Nephron progenitor cell (in vitro differentiated cells): ENCODE measurements at regions not wholly inside any gene's neighbourhood (a gene's known extent, or its start where the extent isn't known, plus 50 kb on each side); places are given as distances from the start of the nearest gene placed in this dataset.
"Not testable (repeated sequence)": the region's sequence is repeated elsewhere in the genome, so short reads cannot be mapped to it uniquely, and the experiment has no call there.

Experiments used
- DNase-seq: peaks from one replicate; pipeline ENCODE4 v3.0.0; 2021
- H3K27ac Mint-ChIP-seq: 2 replicates; pipeline ENCODE4 v1.8.0; 2021; ENCODE audit warnings: mild to moderate bottlenecking, moderate library complexity, mixed read lengths
- H3K27me3 Mint-ChIP-seq: 2 replicates; pipeline ENCODE4 v1.8.0; 2021; ENCODE audit warnings: mild to moderate bottlenecking, low read depth, mixed read lengths; ENCODE audit not compliant: poor library complexity
- H3K36me3 Mint-ChIP-seq: 2 replicates; pipeline ENCODE4 v1.8.0; 2021; ENCODE audit warnings: low read depth, mixed read lengths
- H3K4me1 Mint-ChIP-seq: 2 replicates; pipeline ENCODE4 v1.8.0; 2021; ENCODE audit warnings: mixed read lengths
- H3K4me3 Mint-ChIP-seq: 2 replicates; pipeline ENCODE4 v1.8.0; 2021; ENCODE audit warnings: mild to moderate bottlenecking, moderate library complexity, mixed read lengths
- H3K9me3 Mint-ChIP-seq: 2 replicates; pipeline ENCODE4 v1.8.0; 2021; ENCODE audit warnings: mild to moderate bottlenecking, moderate library complexity, mixed read lengths
- TF ChIP-seq, protein P1 (sequence below): fragments of 200-600 bp; sonication (generic); IDR thresholded peaks from 2 replicates; pipeline ENCODE4 v1.5.0; 2021; ENCODE audit warnings: antibody characterized with exemption

DNA sequence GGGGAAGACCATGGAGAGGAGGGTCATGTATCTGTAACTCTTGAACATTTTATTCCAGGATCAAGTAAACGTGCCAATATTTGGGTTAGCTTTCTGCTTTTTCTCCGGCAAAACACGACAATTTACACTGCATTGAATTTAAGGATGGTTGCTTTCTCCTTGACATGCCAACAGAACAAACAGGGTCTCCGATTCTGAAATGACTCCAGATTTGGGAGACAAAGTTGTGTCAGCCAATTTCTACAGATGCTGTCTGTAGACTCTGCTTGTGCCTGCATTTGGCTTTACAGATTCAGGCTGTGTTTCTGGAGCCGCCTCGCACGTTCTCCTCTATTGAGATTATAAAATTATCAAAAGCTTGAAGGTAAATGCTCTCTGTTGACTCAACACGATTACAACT, 207.0 kb downstream of the ASMT start:
- H3K27me3 Mint-ChIP-seq, result peaks cover 13% of the 10 kb centered on the region
- H3K9me3 Mint-ChIP-seq, result peaks cover 54% of the 10 kb centered on the region
- peak overlapping the region; percentile 61 for H3K27ac Mint-ChIP-seq
- peaks cover 31% of the 10 kb centered on the region for H3K36me3 Mint-ChIP-seq
- H3K4me1 Mint-ChIP-seq, result peaks cover 20% of the 10 kb centered on the region
- TF ChIP-seq, protein P1, sequence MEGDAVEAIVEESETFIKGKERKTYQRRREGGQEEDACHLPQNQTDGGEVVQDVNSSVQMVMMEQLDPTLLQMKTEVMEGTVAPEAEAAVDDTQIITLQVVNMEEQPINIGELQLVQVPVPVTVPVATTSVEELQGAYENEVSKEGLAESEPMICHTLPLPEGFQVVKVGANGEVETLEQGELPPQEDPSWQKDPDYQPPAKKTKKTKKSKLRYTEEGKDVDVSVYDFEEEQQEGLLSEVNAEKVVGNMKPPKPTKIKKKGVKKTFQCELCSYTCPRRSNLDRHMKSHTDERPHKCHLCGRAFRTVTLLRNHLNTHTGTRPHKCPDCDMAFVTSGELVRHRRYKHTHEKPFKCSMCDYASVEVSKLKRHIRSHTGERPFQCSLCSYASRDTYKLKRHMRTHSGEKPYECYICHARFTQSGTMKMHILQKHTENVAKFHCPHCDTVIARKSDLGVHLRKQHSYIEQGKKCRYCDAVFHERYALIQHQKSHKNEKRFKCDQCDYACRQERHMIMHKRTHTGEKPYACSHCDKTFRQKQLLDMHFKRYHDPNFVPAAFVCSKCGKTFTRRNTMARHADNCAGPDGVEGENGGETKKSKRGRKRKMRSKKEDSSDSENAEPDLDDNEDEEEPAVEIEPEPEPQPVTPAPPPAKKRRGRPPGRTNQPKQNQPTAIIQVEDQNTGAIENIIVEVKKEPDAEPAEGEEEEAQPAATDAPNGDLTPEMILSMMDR, result no peak
- H3K4me3 Mint-ChIP-seq, result no peak overlapping the region
- no peak for DNase-seq

DNA sequence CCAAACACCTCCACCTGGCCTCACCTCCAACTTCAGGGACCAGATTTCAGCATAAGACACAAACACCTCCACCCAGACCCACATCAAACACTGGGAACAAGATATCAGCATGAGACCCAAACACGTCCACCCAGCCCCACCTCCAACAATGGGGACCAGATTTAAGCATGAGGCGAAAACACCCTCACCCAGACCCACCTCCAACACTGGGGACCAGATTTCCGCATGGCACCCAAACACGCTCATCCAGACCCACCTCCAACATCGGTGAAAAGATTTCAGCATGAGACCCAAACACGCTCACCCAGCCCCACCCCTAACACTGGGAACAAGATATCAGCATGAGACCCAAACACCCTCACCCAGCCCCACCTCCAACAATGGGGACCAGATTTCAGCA, 210.0 kb downstream of the ASMT start:
- peaks cover 20% of the 10 kb centered on the region for H3K4me1 Mint-ChIP-seq
- no peak overlapping the region for H3K4me3 Mint-ChIP-seq
- peaks cover 13% of the 10 kb centered on the region for H3K27me3 Mint-ChIP-seq
- TF ChIP-seq, protein P1, result no peak
- H3K27ac Mint-ChIP-seq, result peak overlapping the region; percentile 72
- peaks cover 44% of the 10 kb centered on the region for H3K9me3 Mint-ChIP-seq
- H3K36me3 Mint-ChIP-seq, result peaks cover 26% of the 10 kb centered on the region
- DNase-seq, result no peak

DNA sequence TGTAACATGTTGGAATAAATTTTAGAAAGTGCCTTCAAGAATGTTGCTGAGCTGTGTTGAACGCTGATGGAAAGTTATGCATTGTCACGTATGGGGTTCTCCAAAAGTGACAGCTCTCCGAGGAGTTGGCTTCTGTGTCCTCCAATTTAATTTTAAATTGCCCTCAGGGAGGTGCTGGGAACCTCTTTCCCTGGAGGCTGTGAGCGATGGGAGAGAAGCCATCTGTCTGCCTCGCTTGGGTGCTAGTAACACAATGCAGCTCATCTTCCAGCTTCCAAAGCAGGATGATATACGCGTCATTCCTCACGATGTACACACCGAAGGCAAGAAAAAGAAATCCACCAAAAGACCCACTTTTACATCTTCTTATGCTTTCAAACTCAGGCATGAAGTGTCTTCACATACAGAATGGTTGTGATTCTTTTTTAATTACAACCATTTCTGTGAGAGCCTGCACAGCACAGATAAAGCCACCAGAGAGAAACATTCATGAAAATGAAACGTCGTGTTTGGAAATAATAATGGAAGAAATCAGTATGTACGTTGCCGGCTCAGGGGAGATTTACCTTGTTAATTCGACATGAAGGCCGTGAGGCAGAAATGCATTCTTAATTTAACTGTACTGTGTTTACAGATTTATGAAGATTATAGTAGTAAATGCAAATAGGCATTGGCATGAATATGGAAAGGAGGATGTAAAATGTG, 218.9 kb downstream of the ASMT start:
- DNase-seq, result no peak
- H3K27me3 Mint-ChIP-seq, result peaks cover 9% of the 10 kb centered on the region
- H3K4me3 Mint-ChIP-seq, result peak overlapping the region; percentile 31
- H3K27ac Mint-ChIP-seq, result peak overlapping the region; percentile 17
- H3K4me1 Mint-ChIP-seq, result peaks cover 27% of the 10 kb centered on the region
- H3K9me3 Mint-ChIP-seq, result peaks cover 48% of the 10 kb centered on the region
- peaks cover 10% of the 10 kb centered on the region for H3K36me3 Mint-ChIP-seq
- TF ChIP-seq, protein P1, result no peak

DNA sequence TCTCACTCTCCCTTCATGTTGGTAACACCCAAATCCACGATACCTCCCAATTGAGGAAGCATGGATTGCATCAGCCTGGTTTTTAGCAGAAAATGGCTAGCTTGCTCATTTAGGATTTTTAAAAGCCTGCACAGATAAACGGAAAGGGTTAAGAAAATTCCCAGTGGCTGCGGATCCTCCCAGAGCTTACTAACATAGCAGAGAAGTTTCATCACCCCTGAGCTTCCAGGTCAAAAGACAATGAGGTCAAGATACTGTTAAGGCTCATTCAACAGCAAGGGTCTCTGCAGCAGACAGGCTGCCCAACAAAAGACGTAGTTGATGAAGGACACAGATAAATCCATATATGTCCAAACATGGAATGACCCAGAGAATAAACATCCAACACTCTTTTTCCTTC, 220.2 kb downstream of the ASMT start:
- TF ChIP-seq, protein P1, result no peak
- peaks cover 27% of the 10 kb centered on the region for H3K4me1 Mint-ChIP-seq
- peaks cover 56% of the 10 kb centered on the region for H3K9me3 Mint-ChIP-seq
- H3K27ac Mint-ChIP-seq, result peak overlapping the region; percentile 57
- no peak for DNase-seq
- peaks cover 10% of the 10 kb centered on the region for H3K36me3 Mint-ChIP-seq
- no peak overlapping the region for H3K4me3 Mint-ChIP-seq
- H3K27me3 Mint-ChIP-seq, result peaks cover 9% of the 10 kb centered on the region

DNA sequence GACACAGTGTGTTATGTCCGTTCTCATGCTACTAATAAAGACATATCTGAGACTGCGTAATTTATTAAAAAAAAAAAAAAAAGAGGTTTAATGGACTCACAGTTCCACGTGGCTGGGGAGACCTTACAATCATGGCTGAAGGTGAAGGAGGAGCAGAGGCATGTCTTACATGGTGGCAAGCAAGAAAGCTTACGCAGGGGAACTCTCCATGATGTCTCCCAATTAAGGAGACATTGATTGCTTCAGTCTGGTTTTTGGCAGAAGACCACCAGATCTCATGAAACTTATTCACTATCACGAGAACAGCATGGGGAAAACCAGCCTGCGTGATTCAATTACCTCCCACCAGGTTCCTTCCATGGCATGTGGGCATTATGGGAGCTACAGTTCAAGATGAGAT, 221.8 kb downstream of the ASMT start:
- Mint-ChIP-seq H3K4me1 (peaks cover 27% of the 10 kb centered on the region), H3K9me3 (peaks cover 60% of the 10 kb centered on the region), H3K27me3 (peaks cover 13% of the 10 kb centered on the region), H3K36me3 (peaks cover 10% of the 10 kb centered on the region), H3K27ac (no peak overlapping the region), H3K4me3 (no peak overlapping the region)
- no peak for DNase-seq
- TF ChIP-seq, protein P1, result no peak

DNA sequence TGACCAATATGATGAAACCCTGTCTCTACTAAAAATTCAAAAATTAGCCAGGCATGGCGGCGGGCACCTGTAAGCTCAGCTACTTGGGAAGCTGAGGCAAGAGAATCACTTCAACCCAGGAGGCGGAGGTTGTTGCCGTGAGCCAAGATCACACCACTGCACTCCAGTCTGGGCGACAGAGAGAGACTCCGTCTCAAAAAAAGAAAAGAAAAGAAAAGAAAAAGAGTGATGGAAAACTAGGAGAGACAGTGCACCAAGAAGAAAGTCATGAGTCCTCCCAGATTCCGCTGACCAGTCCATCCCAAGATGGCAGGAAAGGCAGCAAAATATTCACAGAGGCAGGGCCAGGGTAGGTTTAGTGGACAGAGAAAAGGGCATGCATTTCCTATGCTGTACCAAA, 226.9 kb downstream of the ASMT start:
- no peak for DNase-seq
- TF ChIP-seq, protein P1, result no peak
- Mint-ChIP-seq H3K27ac (no peak overlapping the region), H3K4me1 (no peaks in the 10 kb centered on the region), H3K36me3 (peaks cover 5% of the 10 kb centered on the region), H3K4me3 (no peak overlapping the region), H3K9me3 (peaks cover 32% of the 10 kb centered on the region), H3K27me3 (peaks cover 7% of the 10 kb centered on the region)

DNA sequence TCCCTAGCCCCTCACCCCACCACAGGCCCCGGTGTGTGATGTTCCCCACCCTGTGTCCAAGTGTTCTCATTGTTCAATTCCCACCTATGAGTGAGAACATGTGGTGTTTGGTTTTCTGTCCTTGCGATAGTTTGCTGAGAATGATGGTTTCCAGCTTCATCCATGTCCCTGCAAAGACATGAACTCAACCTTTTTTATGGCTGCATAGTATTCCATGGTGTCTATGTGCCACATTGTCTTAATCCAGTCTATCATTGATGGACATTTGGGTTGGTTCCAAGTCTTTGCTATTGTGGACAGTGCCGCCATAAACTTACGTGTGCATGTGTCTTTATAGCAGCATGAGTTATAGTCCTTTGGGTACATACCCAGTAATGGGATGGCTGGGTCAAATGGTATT, 232.1 kb downstream of the ASMT start:
- peaks cover 23% of the 10 kb centered on the region for H3K9me3 Mint-ChIP-seq
- H3K27me3 Mint-ChIP-seq, H3K4me3 Mint-ChIP-seq, H3K4me1 Mint-ChIP-seq, H3K27ac Mint-ChIP-seq, DNase-seq, H3K36me3 Mint-ChIP-seq: not testable (repeated sequence)

DNA sequence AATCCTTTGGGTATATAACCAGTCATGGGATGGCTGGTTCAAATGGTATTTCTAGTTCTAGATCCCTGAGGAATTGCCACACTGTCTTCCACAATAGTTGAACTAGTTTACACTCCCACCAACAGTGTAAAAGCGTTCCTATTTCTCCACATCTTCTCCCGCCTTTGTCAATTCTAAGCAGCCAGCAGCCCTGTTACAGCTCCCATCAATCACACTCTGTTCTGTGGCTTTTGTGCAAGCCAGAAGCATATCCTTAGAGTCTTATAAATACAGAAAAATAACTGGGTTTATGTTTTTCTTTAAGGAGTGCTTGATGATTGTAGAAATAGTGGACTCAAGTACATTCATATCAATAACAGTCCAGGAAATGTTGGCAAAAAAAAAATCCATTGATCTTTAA, 232.9 kb downstream of the ASMT start:
- not testable (repeated sequence) for H3K4me1 Mint-ChIP-seq, H3K4me3 Mint-ChIP-seq, H3K27me3 Mint-ChIP-seq, DNase-seq, H3K36me3 Mint-ChIP-seq
- Mint-ChIP-seq H3K9me3 (peaks cover 31% of the 10 kb centered on the region), H3K27ac (peak overlapping the region; percentile 11)
